GM12872 (cell line): ENCODE measurements at regions not wholly inside any gene's neighbourhood (a gene's known extent, or its start where the extent isn't known, plus 50 kb on each side); places are given as distances from the start of the nearest gene placed in this dataset.

Source experiments
- TF ChIP-seq, protein P1 (sequence below): IDR thresholded peaks from 3 replicates; pipeline ENCODE4 v1.5.1; 2011; ENCODE audit warnings: low read depth, mild to moderate bottlenecking, low read length, moderate library complexity; ENCODE audit not compliant: insufficient read depth

DNA sequence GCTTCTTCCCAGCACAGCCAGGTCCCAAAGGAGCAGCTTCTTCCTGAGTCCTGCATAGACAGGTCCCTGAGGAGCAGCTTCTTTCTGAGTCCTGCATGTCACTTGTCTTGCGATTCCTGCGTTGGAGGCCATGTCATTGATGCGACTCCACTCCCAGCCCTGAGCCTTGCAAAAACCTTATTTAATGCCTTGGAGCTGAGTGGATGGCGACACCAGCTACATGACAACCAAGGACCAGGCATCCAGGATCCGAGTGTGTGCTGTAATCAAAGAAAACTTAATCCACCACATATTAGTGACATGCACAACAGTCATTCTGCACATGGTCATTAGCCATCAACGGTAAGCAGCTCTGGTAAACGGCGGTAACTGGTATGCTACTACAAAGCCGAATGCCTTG lies 315.8 kb downstream of the TEX29 start:
- TF ChIP-seq, protein P1, sequence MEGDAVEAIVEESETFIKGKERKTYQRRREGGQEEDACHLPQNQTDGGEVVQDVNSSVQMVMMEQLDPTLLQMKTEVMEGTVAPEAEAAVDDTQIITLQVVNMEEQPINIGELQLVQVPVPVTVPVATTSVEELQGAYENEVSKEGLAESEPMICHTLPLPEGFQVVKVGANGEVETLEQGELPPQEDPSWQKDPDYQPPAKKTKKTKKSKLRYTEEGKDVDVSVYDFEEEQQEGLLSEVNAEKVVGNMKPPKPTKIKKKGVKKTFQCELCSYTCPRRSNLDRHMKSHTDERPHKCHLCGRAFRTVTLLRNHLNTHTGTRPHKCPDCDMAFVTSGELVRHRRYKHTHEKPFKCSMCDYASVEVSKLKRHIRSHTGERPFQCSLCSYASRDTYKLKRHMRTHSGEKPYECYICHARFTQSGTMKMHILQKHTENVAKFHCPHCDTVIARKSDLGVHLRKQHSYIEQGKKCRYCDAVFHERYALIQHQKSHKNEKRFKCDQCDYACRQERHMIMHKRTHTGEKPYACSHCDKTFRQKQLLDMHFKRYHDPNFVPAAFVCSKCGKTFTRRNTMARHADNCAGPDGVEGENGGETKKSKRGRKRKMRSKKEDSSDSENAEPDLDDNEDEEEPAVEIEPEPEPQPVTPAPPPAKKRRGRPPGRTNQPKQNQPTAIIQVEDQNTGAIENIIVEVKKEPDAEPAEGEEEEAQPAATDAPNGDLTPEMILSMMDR: no peak

DNA sequence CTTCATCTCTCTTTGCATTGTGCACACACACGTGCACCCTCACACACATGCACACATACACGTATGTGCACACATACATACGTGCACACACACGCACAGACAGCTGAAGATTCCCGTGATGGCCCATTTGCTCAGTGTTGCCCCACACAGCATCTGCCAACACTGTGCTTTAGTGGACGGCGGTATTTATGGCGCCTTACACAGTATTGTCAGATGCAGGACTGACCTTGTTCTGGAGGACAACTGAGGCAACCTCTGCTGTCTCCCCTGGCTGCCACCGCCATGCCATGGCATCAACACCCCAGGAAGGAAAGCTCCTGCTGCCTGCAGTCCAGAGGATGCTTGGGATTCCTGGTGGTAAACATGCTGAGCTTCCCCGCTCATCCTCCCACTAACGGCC lies 316.4 kb downstream of the TEX29 start:
- TF ChIP-seq, protein P1: no peak

DNA sequence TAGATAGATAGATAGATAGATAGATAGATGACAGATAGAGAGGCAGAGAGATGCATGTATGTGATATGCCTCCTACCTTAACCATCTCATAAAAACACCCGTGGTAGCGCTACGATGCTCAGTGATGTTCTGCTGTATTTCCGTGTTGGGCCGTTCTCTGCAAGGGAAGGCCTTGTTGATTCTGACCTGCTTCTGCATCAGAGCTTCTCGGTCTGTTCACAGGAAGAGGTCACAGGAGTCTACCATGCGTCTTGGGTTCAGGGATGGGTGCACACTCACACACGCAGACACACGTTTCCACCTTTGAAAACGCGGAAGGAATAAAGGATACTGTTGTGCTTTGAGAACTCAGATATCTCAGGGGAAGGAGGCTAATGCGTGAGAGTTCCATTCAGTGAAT lies 316.9 kb downstream of the TEX29 start:
- TF ChIP-seq, protein P1: no peak

DNA sequence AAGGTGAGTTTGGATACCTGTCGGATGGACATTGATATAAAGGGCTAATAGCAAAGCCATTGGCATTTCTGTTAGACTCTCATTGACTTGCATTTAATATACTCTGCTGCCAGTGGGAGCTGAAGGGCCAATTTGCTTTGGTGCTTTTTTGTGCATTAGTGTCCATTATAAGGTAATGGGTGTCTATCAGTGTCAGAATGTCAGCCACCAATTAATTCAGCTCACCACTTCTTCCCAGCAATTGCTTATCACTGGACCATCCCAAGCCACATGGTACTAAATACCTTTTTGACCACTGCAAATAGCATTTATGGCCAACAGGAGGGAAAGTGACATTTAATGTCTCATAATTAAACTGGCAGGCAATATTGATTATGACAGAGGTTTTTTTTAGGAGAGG lies 317.8 kb downstream of the TEX29 start:
- TF ChIP-seq, protein P1: no peak

DNA sequence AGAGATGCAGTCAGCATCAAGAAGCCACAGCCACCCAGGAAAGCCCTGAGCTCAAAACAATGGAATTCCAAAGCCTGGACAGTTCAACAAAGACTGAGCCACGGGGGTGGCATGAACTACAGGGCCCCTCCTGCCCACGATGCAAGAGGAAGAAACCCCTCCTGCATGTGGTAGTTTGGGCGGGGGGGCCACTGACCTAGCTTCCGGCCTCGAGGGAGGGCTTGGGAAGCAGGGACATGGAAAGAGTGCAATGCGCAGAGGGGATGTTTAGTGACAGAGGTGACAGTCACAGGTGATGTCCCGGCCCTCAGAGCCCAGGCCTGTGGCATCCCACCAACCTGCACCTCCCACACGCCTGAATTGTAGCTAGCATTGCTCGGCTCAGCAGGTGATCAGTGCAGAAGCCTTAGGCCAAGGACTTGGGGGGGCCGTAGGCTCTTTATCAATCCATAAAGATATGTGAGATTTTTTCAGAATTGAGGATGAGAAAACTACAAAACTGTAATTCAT lies 318.8 kb downstream of the TEX29 start:
- TF ChIP-seq, protein P1: no peak

DNA sequence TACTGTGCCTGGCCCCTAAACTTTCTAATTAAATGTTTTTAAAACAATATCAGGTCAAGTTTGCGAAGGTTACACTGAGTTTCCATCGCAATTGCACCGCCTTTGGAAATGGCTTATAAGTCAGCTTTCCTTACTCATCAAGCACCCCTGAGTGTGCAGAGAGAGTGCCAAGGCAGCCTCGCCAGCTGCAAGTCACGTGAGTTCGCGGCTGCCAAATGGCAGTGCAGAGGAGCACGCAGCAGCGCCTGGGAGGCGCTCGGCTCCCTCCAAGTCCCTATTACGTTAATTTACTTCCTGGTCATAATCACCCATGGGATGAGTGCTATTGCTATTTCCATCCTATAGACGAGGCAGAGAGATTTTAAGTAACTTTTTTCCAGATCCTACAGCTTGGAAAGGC lies 319.6 kb downstream of the TEX29 start:
- TF ChIP-seq, protein P1: no peak

DNA sequence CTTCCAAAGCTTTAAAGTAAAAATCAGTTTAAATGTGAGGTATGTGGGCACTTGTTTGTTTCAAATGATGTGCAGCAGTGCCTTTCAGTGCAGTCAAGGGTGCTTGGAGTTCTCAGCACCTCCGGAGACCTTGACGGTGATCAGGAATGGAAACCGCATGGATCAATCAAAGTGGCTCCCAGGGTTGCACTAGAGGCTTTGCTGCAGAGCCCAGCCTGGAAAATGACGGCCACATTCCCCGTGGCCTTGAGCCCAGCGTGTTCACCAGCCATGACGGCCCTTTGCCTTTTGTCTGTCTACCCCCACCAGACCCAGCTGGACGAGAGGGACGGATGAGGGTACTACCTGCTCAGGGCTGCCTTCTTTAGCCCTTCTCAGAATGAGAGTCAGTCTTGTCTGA lies 320.0 kb downstream of the TEX29 start:
- TF ChIP-seq, protein P1: no peak
